IMR-90 (cell line): ENCODE measurements at regions not wholly inside any gene's neighbourhood (a gene's known extent, or its start where the extent isn't known, plus 50 kb on each side); places are given as distances from the start of the nearest gene placed in this dataset.

Source experiments
- ATAC-seq: fragments of 200-7000 bp; cut with Tn5 transposase; 2 replicates; pipeline ENCODE4 v1.9.1; 2020; ENCODE audit warnings: low read depth, mild to moderate bottlenecking, moderate library complexity
- BruUV-seq: library from RNA; stranded (reverse); fragments of 400-500 nt; replicated peaks from 2 replicates; lab custom pipeline; 2021; lab: Mats Ljungman, UMichigan
- CTCF ChIA-PET: fragments of 300-600 bp; formaldehyde crosslinking; extraction: SDS; loops from one replicate; lab custom pipeline; 2021; ENCODE audit warnings: antibody characterized with exemption; lab: Yijun Ruan, JAX
- POLR2A ChIA-PET: fragments of 300-600 bp; sonication (Branson Sonifier 250); formaldehyde crosslinking; loops from one replicate; lab custom pipeline; 2022; ENCODE audit warnings: antibody characterized with exemption; ENCODE audit not compliant: unreplicated experiment; lab: Charles Lee
- DNase-seq: peaks from one replicate; pipeline ENCODE4 v3.0.0; 2013
- H2AFZ ChIP-seq: replicated peaks from 2 replicates; pipeline ENCODE3; 2013; ENCODE audit warnings: low read length, mild to moderate bottlenecking; ENCODE audit not compliant: poor library complexity
- H2AK5ac ChIP-seq: 2 replicates; pipeline ENCODE4 v1.6.1; 2013; ENCODE audit warnings: low read depth, low read length, inconsistent platforms
- H2AK9ac ChIP-seq: replicated peaks from 2 replicates; pipeline ENCODE3; 2013; ENCODE audit warnings: mild to moderate bottlenecking, low read depth, low read length, moderate library complexity; ENCODE audit not compliant: poor library complexity
- H2BK120ac ChIP-seq: 2 replicates; pipeline ENCODE4 v1.6.1; 2013; ENCODE audit warnings: low read depth, low read length, inconsistent platforms
- H2BK15ac ChIP-seq: 3 replicates; pipeline ENCODE4 v1.6.1; 2013; ENCODE audit warnings: low read depth, low read length, inconsistent platforms
- H2BK20ac ChIP-seq: 2 replicates; pipeline ENCODE4 v1.6.1; 2013; ENCODE audit warnings: low read depth, mild to moderate bottlenecking, inconsistent platforms, low read length, moderate library complexity
- H2BK5ac ChIP-seq: 2 replicates; pipeline ENCODE4 v1.6.1; 2013; ENCODE audit warnings: mild to moderate bottlenecking, low read depth, low read length, inconsistent platforms; ENCODE audit not compliant: poor library complexity, severe bottlenecking
- H3K14ac ChIP-seq: replicated peaks from 2 replicates; pipeline ENCODE4 v1.6.1; 2013; ENCODE audit warnings: low read depth, low read length, inconsistent platforms
- H3K18ac ChIP-seq: 2 replicates; pipeline ENCODE4 v1.6.1; 2013; ENCODE audit warnings: low read depth, low read length, control low read depth
- H3K23ac ChIP-seq: 2 replicates; pipeline ENCODE4 v1.6.1; 2013; ENCODE audit warnings: low read depth, low read length, inconsistent platforms
- H3K27ac ChIP-seq: 2 replicates; pipeline ENCODE4 v1.5.1; 2013; ENCODE audit warnings: mild to moderate bottlenecking, control low read depth, low read length; ENCODE audit not compliant: insufficient read depth
- H3K27me3 ChIP-seq: 2 replicates; pipeline ENCODE4 v1.6.1; 2013; ENCODE audit warnings: low read length; ENCODE audit not compliant: control insufficient read depth, insufficient read depth
- H3K36me3 ChIP-seq: 2 replicates; pipeline ENCODE4 v1.6.1; 2013; ENCODE audit warnings: low read length, mixed read lengths; ENCODE audit not compliant: control insufficient read depth, insufficient read depth
- H3K4ac ChIP-seq: 2 replicates; pipeline ENCODE4 v1.6.1; 2013; ENCODE audit warnings: low read depth, low read length, inconsistent platforms
- H3K4me1 ChIP-seq: 2 replicates; pipeline ENCODE4 v1.6.1; 2013; ENCODE audit warnings: low read length, mixed read lengths; ENCODE audit not compliant: control insufficient read depth, insufficient read depth
- H3K4me2 ChIP-seq: 2 replicates; pipeline ENCODE4 v1.6.1; 2013; ENCODE audit warnings: low read depth, mild to moderate bottlenecking, control low read depth, low read length, moderate library complexity
- H3K4me3 ChIP-seq: 2 replicates; pipeline ENCODE4 v1.5.1; 2013; ENCODE audit warnings: low read depth, mild to moderate bottlenecking, control low read depth, low read length, moderate library complexity; ENCODE audit not compliant: insufficient read depth
- H3K56ac ChIP-seq: 2 replicates; pipeline ENCODE4 v1.6.1; 2013; ENCODE audit warnings: low read length, inconsistent platforms; ENCODE audit not compliant: insufficient read depth; ENCODE audit errors: extremely low read depth
- H3K79me1 ChIP-seq, 2 experiments: 2 replicates each; pipeline ENCODE4 v1.6.1; 2013; ENCODE audit warnings: low read length in 2 of 2, inconsistent platforms in 1 of 2, low read depth in 1 of 2
- H3K9ac ChIP-seq: 2 replicates; pipeline ENCODE4 v1.6.1; 2013; ENCODE audit warnings: low read depth, low read length, control low read depth
- H3K9me1 ChIP-seq: 2 replicates; pipeline ENCODE4 v1.6.1; 2013; ENCODE audit warnings: low read length, inconsistent platforms; ENCODE audit not compliant: insufficient read depth
- H3K9me3 ChIP-seq: 2 replicates; pipeline ENCODE4 v1.6.1; 2013; ENCODE audit warnings: low read length; ENCODE audit not compliant: control insufficient read depth, insufficient read depth
- H4K20me1 ChIP-seq: 2 replicates; pipeline ENCODE4 v1.6.1; 2013; ENCODE audit warnings: low read length, inconsistent platforms; ENCODE audit not compliant: insufficient read depth
- H4K5ac ChIP-seq: 2 replicates; pipeline ENCODE4 v1.6.1; 2013; ENCODE audit warnings: mild to moderate bottlenecking, low read depth, low read length, control low read depth
- H4K8ac ChIP-seq, 2 experiments: 2 replicates each; pipeline ENCODE4 v1.6.1; 2013; ENCODE audit warnings: low read depth in 2 of 2, low read length in 2 of 2, control low read depth in 1 of 2, inconsistent platforms in 1 of 2
- H4K91ac ChIP-seq: 2 replicates; pipeline ENCODE4 v1.6.1; 2013; ENCODE audit warnings: low read depth, low read length, inconsistent platforms; ENCODE audit not compliant: insufficient read depth
- MAZ ChIP-seq: IDR thresholded peaks from 2 replicates; pipeline ENCODE4 v1.6.1; 2012; ENCODE audit warnings: low read depth, mild to moderate bottlenecking, low read length, improper control_type of control experiment, moderate library complexity, borderline replicate concordance
- RFX5 ChIP-seq: IDR thresholded peaks from 2 replicates; pipeline ENCODE4 v1.8.0; 2012; ENCODE audit warnings: low read depth, mild to moderate bottlenecking, low read length, moderate library complexity
- SMC3 ChIP-seq: fragments of 150-350 bp; IDR thresholded peaks from 2 replicates; pipeline ENCODE4 v1.6.1; 2016; ENCODE audit warnings: low read depth, mild to moderate bottlenecking, antibody characterized with exemption, low read length, moderate library complexity
- WGBS, 2 experiments: methylation state at CpG; one replicate each; pipeline versions ENCODE4 v1.1.5 to v1.1.7; 2013; ENCODE audit warnings: missing lambda C conversion rate in 2 of 2; ENCODE audit not compliant: insufficient read length in 1 of 2; ENCODE audit errors: extremely low coverage in 2 of 2; 5-methylcytosine and 5-hydroxymethylcytosine counted together
- dilution Hi-C: fragments of 300-500 bp; cut with HindIII; formaldehyde crosslinking; loops from one replicate; pipeline ENCODE4 v1.14.3; 2018; ENCODE audit warnings: low sequenced_read_pairs; ENCODE audit not compliant: unreplicated experiment
- in situ Hi-C: fragments of 300-500 bp; cut with MboI; formaldehyde crosslinking; loops from 3 replicates; pipeline ENCODE4 v1.14.3; 2019; ENCODE audit warnings: low sequenced_read_pairs, inconsistent platforms, mixed read lengths
- intact Hi-C: fragments of 100-400 bp; cut with micrococcal nuclease; formaldehyde crosslinking; loops from 2 replicates; pipeline ENCODE4 v1.10.0; 2022

DNA sequence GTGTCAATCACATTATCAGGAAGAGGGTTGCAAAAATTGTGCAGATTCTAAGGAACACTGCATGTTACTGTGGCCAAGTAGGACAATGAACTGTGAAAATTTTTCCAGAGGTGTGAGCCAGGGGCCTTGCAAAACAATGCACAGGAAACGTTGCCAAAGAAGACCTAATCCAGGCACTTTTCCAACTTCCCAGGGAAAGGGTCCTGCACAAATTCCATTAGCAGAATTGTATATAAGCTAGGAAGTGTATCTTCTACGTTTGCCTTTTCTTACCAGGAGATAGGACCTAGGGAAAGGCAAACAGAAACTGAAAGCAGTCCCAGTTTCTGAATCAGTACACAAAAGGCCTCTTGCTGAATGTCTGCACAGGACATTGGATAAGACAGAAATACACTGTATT, 1888.3 kb upstream of the CELF4 start:
- Histone ChIP-seq H3K9me1 (no peaks in the 10 kb centered on the region), H3K4me3 (peak overlapping the region; percentile 42), H3K36me3 (no peaks in the 10 kb centered on the region), H2BK20ac (no peak overlapping the region; the same call in 1 of the 2 replicates), H3K23ac (peak overlapping the region; percentile 13; the same call in 1 of the 2 replicates), H2BK15ac (no peak overlapping the region), H3K9ac (peak overlapping the region; percentile 67), H2AFZ (peak overlapping the region; percentile 56), H3K18ac (peak overlapping the region; percentile 97), H2AK9ac (no peak overlapping the region), H3K27ac (peak overlapping the region; percentile 51; the same call in 1 of the 2 replicates), H4K5ac (peak overlapping the region; percentile 97), H4K8ac (peak overlapping the region in 1 of 2 experiments; percentile 84; a peak in 3 of 4 replicates), H2AK5ac (no peak overlapping the region), H3K4me1 (peaks cover 4% of the 10 kb centered on the region; the same call in 1 of the 2 replicates), H3K4ac (peak overlapping the region; percentile 14; the same call in 1 of the 2 replicates), H3K14ac (peak overlapping the region; percentile 61; the same call in 1 of the 2 replicates), H3K4me2 (peak overlapping the region; percentile 100), H3K79me1 (no peaks in the 10 kb centered on the region), H2BK5ac (no peak overlapping the region), H3K56ac (peak overlapping the region; percentile 25; the same call in 1 of the 2 replicates), H2BK120ac (peak overlapping the region; percentile 70), H3K27me3 (no peaks in the 10 kb centered on the region), H4K20me1 (no peaks in the 10 kb centered on the region), H4K91ac (no peak overlapping the region), H3K9me3 (no peaks in the 10 kb centered on the region)
- dilution Hi-C loops, result no loop called here
- no TSS peak for BruUV-seq
- peak; percentile 94 for ATAC-seq
- ChIA-PET POLR2A (no interaction called here), CTCF (no interaction called here)
- TF ChIP-seq MAZ (no peak), SMC3 (no peak), RFX5 (no peak)
- DNase-seq, result peak; percentile 65
- WGBS, 2 experiments, result no CpG with 5 or more reads among the region's 2 CpGs
- in situ Hi-C loops, result no loop called here
- intact Hi-C loops, result no loop called here
